ENCODE measurements at regions not wholly inside any gene's neighbourhood (a gene's known extent, or its start where the extent isn't known, plus 50 kb on each side); places are given as distances from the start of the nearest gene placed in this dataset.

GRCh38 chr1:216847397-216848036 is 124.3 kb upstream of the ESRRG start:
- TF ChIP-seq CTCF (conservative IDR thresholded peaks at IDR 0.05; ENCODE audit: low read length) = no peak
- no peak for TF ChIP-seq EZH2phosphoT487 (IDR thresholded peaks at IDR 0.05; ENCODE audit: borderline replicate concordance)

Measured in Loucy (cell line).